Thyroid gland (tissue), 4 donors: ENCODE measurements at regions not wholly inside any gene's neighbourhood (a gene's known extent, or its start where the extent isn't known, plus 50 kb on each side); places are given as distances from the start of the nearest gene placed in this dataset.

Source experiments
- POLR2A ChIP-seq, 2 donors: fragments of 450-650 bp; IDR thresholded peaks; one replicate each; pipeline ENCODE4 v1.6.1; 2017; ENCODE audit warnings: antibody characterized with exemption in 2 of 2, mild to moderate bottlenecking in 2 of 2, moderate library complexity in 1 of 2
- TF ChIP-seq, protein P1 (sequence below), 6 experiments: fragments of 200-600 bp in 3 of 6; fragments of 450-650 bp in 3 of 6; sonication (generic) in 3 of 6; IDR thresholded peaks; one replicate each; pipeline ENCODE4 v1.5.1; 2016 to 2019; ENCODE audit warnings: antibody characterized with exemption in 6 of 6, mild to moderate bottlenecking in 2 of 6, inconsistent platforms in 1 of 6, moderate library complexity in 1 of 6

DNA sequence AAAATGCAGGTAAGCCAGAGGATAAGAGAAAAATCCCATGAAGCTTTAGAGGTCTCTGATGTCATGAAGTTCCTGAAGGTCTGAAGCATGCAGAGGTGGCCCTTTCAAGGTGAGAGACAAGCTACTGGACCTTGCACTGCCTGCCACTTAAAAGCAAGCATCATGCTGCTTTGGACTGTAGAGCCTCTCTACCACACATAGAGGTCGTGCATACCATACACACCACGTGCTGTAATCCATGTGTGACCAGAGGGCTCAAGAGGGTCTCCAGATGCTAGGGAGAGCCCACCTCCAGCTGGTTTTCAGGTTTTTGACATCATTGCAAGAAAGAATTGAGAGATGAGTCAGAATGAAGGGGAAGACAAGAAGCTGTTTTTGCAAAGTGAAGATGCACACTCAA lies 436.4 kb downstream of the TCERG1L start:
- TF ChIP-seq, protein P1, sequence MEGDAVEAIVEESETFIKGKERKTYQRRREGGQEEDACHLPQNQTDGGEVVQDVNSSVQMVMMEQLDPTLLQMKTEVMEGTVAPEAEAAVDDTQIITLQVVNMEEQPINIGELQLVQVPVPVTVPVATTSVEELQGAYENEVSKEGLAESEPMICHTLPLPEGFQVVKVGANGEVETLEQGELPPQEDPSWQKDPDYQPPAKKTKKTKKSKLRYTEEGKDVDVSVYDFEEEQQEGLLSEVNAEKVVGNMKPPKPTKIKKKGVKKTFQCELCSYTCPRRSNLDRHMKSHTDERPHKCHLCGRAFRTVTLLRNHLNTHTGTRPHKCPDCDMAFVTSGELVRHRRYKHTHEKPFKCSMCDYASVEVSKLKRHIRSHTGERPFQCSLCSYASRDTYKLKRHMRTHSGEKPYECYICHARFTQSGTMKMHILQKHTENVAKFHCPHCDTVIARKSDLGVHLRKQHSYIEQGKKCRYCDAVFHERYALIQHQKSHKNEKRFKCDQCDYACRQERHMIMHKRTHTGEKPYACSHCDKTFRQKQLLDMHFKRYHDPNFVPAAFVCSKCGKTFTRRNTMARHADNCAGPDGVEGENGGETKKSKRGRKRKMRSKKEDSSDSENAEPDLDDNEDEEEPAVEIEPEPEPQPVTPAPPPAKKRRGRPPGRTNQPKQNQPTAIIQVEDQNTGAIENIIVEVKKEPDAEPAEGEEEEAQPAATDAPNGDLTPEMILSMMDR (IDR thresholded peaks at IDR 0.05): no peak
- TF ChIP-seq POLR2A (IDR thresholded peaks at IDR 0.05): no peak
